ENCODE measurements at regions not wholly inside any gene's neighbourhood (a gene's known extent, or its start where the extent isn't known, plus 50 kb on each side); places are given as distances from the start of the nearest gene placed in this dataset.
"Not testable (repeated sequence)": the region's sequence is repeated elsewhere in the genome, so short reads cannot be mapped to it uniquely, and the experiment has no call there.

DNA sequence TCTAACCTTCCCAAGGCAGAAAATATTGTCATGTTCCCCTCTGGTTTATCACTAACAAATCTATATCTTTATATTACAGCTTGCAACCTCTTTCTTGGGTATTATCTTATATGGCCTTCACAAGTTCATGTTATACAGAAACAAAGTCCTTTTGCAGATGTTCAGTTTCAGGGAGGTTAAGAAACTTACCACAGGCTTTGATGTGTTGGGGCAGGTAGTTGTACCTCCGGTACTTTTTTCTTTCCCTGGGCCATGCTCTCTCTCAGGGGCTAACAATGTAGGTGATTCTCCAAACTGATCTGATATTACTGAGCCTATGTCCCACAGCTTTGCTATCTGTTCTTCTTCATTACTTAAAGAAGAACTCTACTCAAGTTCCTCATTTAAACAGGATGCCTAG lies 548.9 kb upstream of the SYT4 start:
- DNase-seq = no peak

DNA sequence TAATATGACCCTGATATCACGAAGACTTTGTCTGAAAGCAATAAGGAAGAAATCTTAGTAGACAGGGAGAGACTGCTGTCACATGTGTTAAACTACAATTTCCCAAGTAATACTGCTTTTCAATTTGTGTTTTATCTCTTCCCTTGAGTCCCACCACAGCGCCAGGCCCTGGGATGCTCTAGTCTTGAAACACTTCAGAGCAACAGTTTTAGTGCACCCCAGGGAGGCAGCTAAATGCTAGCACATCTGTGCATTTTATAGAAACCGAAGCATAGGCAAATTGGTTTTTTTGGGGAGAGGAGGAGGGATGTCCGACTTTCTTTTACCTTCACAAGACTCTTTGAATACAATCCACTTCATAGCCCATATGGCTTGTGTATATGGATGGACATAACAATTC lies 550.0 kb upstream of the SYT4 start:
- DNase-seq = no peak

DNA sequence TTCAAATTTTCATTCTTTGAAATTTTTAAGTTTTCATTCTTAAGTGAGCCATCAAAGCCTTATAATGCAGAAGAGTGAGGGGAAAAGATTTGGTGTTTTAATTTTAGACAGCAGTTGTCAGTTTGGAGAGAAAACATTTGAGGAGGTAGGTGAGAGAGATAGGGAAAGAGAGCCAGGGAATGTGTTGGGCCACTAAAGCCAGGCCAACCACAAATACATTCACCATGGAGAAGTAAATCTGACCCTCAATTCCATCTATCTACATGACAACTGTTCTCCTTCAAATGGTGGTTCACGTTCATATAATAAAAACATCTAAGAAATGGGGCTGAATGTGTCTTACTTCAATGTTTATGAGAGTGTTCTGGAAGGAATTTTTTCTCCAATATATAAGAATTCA lies 553.0 kb upstream of the SYT4 start:
- DNase-seq = no peak

DNA sequence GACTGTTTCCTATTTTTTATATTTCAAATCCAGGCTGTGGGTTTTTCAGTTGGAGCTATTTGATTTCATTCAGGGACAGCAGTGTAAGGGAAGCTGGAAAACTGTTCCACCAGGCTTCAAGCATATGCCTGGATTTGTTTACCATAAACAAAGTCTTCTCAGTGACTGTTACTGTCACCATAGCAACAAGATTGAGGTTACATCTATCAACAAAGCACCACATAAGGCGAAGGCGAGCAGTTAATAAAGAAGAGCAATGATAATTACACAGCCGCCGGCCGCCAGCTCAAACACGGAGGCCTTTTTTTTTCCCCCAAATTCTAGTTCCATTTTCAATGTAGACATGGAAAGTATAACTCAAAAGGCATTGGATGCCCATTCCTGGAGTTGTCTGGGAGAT lies 553.7 kb upstream of the SYT4 start:
- DNase-seq = no peak

DNA sequence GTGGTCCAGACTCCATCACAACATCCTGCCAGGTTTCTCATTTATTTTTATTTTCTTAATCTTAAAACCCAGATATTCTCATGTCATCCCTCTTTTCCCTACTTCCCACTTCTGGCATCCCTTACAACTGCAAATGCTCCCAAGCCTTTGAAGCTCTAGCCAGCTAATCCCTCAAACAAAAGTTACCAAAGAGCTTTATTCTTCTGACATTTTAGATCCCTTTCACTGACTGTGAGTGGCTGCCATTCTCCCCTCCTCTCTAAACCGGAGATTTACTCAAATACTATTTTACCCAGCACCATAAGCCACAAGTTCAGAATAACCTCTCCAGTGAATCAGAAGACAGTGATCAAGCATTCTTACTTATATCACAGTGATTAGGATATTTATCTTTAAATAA lies 569.0 kb upstream of the SYT4 start:
- DNase-seq = no peak

DNA sequence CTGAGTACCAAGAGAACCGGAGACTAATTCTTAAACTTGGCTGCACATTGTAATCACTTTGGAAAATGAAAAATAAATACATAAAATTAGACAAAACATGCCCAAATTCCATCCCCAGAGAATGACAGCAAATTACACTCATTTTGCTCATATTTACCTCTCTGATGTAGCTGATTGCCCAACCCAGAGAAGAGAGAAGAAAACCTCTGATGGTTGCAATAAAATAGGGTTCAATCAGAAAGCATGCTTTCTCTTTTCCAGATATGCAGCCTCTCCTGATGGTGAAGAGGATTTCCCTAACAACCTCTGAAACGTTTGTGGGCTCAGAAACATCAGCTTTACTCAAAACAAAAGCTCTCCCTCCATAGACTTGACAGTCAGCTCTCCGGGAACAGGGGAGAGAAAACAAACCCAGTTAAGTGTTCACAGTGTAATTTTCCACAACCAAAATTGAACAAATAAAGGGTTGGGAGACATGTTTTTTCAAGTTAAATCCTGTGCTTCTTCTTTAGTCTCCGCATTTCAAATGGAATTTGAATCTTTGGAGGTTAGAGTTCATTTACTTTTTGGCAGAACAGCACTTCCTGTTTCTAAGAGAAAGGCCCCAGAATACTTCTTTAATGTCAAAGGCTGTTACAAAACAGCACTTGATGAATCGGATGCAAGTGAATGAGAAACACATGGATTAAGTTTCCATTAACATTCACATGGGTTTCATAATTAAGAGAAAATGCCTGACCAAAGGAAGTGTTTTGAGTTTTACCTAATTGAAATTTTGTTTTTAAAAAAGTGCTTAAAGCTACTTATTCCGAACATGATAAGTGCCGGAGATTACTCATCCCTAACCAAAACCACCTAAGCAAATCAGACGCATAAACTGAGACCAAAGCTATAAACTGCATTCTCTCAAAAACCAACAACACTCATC lies 570.1 kb upstream of the SYT4 start:
- no peak for DNase-seq

DNA sequence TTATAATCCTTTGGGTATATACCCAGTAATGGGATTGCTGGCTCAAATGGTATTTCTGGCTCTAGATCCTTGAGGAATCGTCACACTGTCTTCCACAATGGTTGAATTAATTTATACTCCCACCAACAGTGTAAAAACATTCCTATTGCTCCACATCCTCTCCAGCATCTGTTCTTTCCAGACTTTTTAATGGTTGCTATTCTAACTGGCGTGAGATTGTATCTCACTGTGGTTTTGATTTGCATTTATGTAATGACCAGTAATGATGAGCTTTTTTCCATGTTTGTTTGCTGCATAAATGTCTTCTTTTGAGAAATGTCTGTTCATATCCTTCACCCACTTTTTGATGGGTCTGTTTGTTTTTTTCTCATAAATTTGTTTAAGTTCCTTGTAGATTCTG lies 572.5 kb upstream of the SYT4 start:
- DNase-seq = not testable (repeated sequence)

DNA sequence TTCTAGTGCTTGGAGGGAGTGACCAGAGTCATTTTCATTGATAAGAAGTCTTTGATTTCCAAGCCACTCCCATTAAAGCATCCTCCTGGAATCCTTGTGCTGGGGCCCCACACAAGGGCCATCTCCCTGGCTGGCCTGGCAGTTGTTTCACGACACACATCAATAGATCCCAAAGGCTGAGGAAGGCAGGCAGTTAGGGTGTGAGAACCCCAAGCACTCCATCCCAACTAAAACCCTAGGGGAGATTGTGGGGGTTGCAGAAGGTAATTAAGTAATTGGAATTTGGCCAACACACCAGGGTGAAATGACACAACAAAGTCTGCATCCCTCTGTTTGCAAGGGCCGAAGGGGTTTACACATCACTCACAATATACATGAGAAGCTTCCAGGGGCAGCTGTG lies 578.1 kb upstream of the SYT4 start:
- no peak for DNase-seq

DNA sequence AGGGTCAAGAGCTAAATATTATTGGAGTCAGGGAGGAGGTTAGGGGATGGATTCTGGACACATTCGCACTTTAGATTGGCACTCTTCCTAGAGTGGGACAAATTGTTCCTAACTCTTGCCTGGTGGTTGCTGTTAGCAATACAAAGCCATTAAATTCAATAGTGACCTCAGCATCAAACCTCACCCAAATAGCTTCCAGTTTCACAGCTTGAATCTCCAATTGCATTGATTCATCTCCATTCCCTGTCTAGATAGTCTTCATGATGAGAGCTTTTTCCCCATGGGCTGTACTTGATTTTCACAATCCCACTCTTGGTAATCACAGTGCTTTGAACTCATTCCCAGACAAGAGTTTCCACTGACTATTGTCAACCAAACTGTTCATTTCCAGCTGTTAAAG lies 585.9 kb upstream of the SYT4 start:
- DNase-seq = no peak

DNA sequence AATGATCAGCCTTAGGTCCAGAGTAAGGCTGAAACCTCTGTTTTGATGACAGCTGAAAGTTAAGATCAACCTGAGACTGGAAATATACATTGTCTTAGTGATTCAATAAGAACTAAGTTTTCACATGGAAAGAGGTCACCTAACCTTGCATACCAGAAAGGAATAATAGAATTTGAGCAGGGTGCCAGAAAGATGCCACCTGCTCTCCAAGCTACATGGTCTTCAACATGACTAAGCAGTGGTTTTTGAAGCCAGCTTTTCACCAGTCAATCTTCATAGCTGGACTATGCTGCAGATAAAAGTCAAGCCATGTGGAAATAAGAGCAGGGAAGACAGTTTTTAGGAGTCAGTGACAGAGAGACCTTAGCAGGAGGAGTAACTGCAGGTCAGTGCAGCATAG lies 589.4 kb upstream of the SYT4 start:
- DNase-seq = no peak

DNA sequence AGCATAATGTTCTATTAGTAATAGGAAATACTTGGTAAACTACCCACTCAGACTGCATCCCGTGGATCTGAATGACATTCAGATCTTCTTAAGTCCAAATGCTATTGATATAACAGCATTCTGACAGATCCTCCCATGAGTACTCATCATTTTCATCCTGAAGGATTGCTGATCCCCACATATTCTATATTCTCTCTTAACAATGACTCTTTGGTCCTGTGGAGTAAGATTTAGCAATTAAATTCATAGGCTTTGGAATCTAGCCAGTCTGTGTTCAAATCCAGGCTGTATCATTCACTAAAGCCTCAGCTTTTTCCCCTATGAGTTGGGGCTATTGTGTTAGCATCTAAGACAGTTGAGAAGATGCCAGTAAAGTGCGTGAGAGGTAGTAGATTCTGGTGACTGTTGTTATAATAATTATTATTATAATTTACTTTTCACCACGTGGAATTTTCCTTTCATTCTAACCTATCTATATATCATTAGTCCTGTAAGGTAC lies 591.3 kb upstream of the SYT4 start:
- no peak for DNase-seq

DNA sequence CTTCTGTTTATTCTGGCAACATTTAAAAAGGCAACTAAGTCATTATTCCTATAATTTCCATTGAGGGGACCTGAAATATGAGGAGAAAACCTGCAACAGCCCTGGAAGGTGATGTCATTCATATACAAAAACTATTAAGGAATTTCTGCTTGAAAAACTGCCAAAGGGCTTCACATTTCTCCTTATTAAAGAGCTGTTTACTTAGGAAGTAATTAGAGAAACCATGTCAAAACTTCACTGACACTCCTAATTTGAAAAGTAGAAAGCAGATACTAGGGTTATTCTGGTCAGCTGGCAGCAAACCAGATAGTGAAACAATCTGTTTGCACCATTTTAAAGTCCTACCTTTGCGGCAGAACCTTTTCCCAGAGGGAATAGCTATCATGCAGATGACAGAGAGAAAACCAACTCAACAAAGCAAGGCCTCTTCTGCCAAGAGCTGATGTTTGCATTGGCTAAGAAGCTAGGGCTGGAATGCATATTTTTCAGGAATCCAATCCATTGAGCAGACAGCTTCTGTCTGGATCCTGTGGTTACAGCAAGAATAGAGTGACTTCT lies 592.2 kb upstream of the SYT4 start:
- no peak for DNase-seq

DNA sequence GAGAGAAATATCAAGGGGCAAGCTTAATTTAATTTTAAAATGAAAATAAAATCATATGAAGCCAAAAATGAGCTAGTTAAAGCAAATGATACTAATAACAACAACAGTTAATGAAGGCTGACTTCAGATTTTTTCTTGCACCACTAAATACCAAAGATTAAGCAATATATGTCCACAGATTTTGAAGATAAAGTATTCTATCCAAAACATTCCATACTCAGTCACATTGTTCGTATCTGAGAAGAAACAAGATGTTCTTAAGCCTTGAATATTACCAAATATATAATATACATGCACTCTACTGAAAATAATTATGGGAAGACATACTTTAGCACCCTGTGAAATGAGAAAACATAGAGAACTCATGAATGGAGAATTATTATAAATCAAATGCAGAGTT lies 593.3 kb upstream of the SYT4 start:
- DNase-seq = no peak

DNA sequence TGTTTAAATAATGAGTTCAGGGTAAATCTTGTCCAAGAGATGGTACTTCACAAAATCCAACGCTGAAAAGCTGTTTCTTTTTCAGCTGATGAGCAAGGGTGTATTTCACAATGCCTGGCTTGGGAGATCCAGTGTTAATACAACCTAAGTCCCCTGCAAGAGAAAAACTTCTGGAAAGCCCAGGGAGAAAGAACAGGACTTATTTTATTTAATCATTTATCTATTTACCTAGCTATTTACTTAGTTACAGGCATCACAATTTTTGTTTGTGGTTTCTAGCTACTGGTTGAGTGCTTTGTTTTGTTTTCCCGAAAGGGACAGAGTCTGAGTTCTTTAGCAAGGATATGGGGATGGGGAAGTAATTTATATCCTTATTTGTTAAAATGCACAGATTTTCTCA lies 598.2 kb upstream of the SYT4 start:
- DNase-seq = no peak

DNA sequence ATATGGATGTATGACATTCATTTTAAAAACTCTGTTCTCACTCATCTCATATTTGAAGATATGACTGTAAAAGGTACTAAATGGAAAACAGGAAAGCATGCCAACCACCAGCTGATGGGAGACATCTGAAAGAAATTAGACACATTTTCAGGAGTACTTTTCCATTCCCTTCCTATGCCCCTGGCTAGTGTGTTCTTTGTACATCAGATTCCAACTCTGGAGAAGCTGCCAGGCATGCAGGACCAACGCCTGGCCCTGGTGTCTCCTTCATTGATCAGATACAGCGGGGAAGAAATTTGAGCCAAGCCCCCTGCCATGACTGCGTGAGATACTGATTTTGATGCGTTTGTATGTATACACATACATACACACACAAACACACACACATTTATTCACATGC lies 599.0 kb upstream of the SYT4 start:
- no peak for DNase-seq

DNA sequence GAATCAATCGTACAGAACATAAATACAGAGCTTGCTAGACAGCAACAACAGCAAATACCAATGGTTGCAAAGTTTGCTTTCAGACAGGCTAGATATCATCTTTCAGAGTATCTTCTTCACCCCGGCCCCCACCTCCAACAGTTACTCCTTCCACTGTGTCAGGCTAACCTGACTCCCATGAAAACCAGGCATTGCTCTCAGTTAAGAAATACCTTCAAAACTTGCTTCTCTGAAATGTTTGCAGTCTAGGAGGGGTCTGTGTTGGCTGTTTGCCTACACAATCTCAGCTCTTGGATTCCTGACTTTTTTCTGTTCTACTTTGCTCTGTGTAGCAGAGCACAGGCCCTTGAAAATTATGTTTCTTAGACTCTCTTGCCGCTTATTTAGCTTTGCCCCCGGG lies 599.5 kb upstream of the SYT4 start:
- no peak for DNase-seq

DNA sequence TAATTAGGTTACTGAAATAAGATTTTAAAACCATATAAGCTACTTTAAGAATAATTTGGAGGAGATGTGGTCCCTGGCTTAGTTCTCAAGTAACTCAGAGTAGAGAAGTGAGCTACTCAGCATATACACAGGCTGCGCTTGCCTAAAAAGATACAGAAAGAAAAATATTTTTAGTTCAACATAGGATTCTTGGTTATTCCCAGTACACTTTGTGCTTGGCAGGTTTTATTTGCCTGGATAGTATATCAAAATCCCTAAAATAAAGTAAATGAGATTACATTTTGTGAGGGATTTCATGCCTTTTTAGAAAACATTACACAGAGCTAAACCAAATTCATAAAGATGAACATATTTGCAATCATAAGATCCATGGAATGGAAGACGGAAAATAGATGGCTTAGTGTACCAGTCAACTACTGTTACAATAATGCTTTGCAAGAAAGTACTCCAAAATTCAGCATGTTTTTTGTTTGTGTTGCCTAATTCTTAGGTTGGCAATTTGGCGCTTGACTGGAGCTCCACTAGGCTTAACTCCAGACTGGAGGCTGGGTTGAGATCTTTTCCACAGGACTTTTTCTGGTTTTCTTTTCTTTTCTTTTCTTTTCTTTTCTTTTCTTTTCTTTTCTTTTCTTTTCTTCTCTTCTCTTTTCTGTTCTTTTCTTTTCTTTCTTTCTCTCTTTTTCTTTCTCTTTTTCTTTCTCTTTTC lies 600.5 kb upstream of the SYT4 start:
- no peak for DNase-seq

DNA sequence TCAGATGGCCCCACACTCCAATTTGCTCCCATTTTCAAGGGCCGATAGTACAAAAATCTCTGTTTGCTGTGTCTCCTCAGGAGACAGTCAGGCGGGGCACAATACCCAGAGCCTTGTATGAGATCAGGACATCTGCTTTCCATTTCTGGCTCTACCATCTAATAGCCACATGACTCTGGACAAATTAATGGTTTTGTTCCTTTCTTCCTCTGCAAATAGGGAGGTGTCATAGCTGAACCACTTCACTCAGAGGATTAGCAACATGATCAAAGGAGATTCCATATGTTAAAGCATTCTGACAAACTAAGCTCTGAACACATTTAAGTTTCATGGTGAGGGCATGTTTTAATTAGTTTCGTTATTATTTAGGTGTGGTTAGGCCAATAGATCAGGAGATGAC lies 602.1 kb upstream of the SYT4 start:
- no peak for DNase-seq

DNA sequence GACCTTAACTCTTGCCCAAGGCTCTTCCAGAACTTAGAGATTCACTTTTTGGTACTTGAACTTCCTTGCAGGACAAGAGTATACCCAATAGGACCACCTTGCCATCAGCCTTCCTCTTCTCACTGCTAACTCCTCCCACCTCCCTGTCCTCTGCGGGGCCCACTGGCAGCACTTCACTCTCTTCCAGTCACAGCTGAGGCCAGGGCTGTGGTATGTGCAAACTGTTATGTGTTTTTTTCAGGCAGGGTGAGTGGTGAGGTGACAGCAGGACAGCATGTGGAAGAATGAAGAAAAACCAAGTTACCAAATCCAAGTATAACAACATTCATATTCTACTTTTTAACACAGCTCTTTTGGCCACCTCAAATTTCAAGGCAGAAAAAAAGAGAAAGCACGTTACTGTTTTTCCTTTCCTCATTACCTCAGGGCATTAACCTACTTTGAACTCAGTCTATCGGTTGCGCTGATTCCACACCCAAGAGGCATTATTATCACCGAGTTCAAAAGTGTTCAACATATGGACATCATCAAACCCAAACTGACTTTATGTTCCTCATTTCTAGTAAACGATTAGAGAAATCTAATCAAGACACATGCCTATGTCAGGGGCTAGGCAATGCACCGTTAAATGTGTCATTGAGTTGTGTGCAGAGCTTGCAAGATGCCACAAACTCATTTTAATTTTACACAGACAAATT lies 605.2 kb upstream of the SYT4 start:
- no peak for DNase-seq

DNA sequence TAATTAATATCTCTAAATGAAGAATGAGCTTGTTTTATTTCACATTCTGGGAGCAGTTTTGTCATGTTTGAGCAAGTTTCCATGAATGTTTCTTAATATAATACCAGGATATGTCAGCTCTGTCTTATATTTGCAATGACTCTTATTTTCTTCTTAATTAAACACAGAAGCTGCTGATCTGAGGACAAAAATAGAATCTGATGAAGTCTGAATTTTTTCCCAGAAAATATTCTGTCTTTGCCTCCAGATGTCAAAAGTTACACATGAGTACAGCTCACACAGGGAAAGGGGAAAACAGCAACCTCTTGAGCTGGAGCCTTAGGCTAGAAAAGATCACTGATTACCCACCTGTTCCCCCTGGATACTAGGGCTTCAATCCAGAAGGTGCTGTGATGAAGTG lies 606.6 kb upstream of the SYT4 start:
- DNase-seq = no peak

DNA sequence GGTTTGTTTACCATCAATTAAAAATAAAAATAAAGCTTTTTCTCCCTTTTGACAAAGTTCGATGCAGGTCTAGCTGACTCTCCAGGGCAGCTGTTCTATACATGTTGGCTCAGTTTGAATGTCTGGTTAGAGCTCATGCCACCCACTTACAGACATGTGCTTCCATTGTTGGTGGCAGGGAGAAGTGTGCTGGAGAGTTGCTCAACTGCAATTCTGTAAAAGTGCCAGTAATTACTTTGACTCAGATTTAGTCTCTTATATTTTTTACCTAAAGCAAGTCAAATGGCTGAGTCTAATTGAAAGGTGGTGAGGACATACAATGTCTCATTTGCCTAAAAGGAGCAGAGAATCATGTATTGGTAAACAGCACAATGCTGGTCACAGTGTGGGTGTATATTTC lies 609.1 kb upstream of the SYT4 start:
- DNase-seq = no peak

DNA sequence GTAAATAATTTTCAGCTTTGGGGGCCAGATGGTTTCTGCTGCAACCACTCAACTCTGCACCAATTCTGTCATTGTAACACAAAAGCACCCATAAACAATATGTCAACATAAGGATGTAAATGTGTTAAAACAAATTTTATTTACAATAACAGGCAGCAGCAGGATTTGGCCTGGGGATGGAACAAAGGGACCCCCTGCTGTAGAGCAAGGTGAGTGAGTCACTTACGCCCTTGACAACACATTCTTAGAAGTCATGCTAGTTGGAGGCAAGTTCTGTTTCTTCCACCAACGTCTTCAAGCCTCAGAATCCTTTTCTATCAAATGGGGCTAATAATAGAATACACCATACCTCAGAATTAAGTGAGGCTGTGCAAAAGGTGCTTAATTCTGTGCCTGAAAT lies 610.2 kb upstream of the SYT4 start:
- no peak for DNase-seq

DNA sequence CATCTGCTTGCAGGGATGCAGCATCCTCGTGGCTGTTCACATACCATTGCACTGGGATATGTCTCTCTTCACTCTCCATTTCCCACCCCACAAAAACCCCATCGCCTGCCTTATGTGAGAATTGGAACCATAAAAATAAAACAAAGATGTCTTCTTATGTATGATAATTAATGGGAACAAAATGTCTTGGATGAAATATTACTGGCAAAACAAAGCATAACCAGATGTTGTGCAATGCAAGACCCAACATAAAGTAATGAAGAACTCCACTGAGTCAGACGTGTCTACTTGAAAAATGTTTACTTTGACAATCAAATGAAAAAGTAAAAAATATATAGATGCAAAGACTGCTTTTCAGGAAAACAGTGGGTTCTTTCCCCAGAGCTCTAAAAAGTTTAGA lies 611.3 kb upstream of the SYT4 start:
- no peak for DNase-seq
